OCI-LY1 (cell line): ENCODE measurements at regions not wholly inside any gene's neighbourhood (a gene's known extent, or its start where the extent isn't known, plus 50 kb on each side); places are given as distances from the start of the nearest gene placed in this dataset.

ENCODE experiments used
- EZH2 ChIP-seq: fragments of 200-600 bp; sonication (generic), shearing (Covaris generic); IDR thresholded peaks from 2 replicates; pipeline ENCODE4 v1.8.0; 2017; ENCODE audit warnings: borderline replicate concordance, mixed run types, mild to moderate bottlenecking, antibody characterized with exemption, low read length, moderate library complexity, mixed read lengths
- TF ChIP-seq, protein P1 (sequence below): fragments of 200-600 bp; sonication (generic), shearing (Covaris generic); IDR thresholded peaks from 2 replicates; pipeline ENCODE4 v1.5.1; 2017; ENCODE audit warnings: mild to moderate bottlenecking, antibody characterized with exemption, low read length, moderate library complexity, mixed read lengths

DNA sequence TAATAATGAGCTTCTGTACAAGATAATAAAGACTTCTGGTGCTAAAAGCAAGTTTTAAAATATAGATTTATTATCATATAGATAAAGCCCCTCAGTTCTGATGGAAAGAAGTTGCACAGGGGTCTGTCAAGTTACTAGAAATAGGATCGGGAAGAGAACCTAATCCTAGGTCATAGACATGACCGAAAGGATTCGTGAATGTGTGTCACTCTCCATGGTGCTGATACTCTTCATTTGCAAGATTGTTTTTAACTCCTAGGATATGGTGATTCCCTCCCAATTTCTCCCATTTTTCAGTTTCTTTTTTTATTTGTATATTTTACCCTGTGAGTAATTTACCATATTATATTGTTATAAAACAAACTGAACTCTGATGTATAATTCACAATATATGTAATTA lies 58.9 kb upstream of the CTNNA2 start:
- TF ChIP-seq, protein P1, sequence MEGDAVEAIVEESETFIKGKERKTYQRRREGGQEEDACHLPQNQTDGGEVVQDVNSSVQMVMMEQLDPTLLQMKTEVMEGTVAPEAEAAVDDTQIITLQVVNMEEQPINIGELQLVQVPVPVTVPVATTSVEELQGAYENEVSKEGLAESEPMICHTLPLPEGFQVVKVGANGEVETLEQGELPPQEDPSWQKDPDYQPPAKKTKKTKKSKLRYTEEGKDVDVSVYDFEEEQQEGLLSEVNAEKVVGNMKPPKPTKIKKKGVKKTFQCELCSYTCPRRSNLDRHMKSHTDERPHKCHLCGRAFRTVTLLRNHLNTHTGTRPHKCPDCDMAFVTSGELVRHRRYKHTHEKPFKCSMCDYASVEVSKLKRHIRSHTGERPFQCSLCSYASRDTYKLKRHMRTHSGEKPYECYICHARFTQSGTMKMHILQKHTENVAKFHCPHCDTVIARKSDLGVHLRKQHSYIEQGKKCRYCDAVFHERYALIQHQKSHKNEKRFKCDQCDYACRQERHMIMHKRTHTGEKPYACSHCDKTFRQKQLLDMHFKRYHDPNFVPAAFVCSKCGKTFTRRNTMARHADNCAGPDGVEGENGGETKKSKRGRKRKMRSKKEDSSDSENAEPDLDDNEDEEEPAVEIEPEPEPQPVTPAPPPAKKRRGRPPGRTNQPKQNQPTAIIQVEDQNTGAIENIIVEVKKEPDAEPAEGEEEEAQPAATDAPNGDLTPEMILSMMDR, result no peak
- no peak for TF ChIP-seq EZH2
